Calu3 (cell line): ENCODE measurements at regions not wholly inside any gene's neighbourhood (a gene's known extent, or its start where the extent isn't known, plus 50 kb on each side); places are given as distances from the start of the nearest gene placed in this dataset.

Experiments used
- BruUV-seq: library from RNA; stranded (reverse); fragments of 400-500 nt; replicated peaks from 2 replicates; lab custom pipeline; 2021; lab: Mats Ljungman, UMichigan
- CTCF ChIA-PET: fragments of 300-600 bp; sonication (Branson Sonifier 250); formaldehyde crosslinking; loops from one replicate; lab custom pipeline; 2022; ENCODE audit warnings: antibody characterized with exemption; lab: Charles Lee
- DNase-seq: peaks from one replicate; pipeline ENCODE4 v3.0.0; 2022
- H3K27ac Mint-ChIP-seq: one replicate; pipeline ENCODE4 v1.8.0; 2022; ENCODE audit warnings: mixed read lengths; ENCODE audit not compliant: unreplicated experiment
- H3K27me3 Mint-ChIP-seq: one replicate; pipeline ENCODE4 v1.8.0; 2022; ENCODE audit warnings: mixed read lengths; ENCODE audit not compliant: unreplicated experiment
- H3K36me3 Mint-ChIP-seq: one replicate; pipeline ENCODE4 v1.8.0; 2022; ENCODE audit warnings: mild to moderate bottlenecking, moderate library complexity, mixed read lengths; ENCODE audit not compliant: insufficient read depth, unreplicated experiment
- H3K4me1 Mint-ChIP-seq: one replicate; pipeline ENCODE4 v1.8.0; 2022; ENCODE audit warnings: mild to moderate bottlenecking, low read depth, mixed read lengths; ENCODE audit not compliant: unreplicated experiment
- H3K4me3 Mint-ChIP-seq: one replicate; pipeline ENCODE4 v1.8.0; 2022; ENCODE audit warnings: mild to moderate bottlenecking, low read depth, moderate library complexity, mixed read lengths; ENCODE audit not compliant: unreplicated experiment
- H3K9me3 Mint-ChIP-seq: one replicate; pipeline ENCODE4 v1.8.0; 2022; ENCODE audit warnings: low read depth, mixed read lengths; ENCODE audit not compliant: unreplicated experiment
- intact Hi-C: fragments of 100-400 bp; cut with micrococcal nuclease; formaldehyde crosslinking; loops from one replicate; pipeline ENCODE4 v1.10.0; 2022; ENCODE audit not compliant: unreplicated experiment
- TF ChIP-seq, protein P1 (sequence below): fragments of 200-600 bp; IDR thresholded peaks from one replicate; pipeline ENCODE4 v1.8.0; 2022; ENCODE audit warnings: antibody characterized with exemption; ENCODE audit not compliant: unreplicated experiment

DNA sequence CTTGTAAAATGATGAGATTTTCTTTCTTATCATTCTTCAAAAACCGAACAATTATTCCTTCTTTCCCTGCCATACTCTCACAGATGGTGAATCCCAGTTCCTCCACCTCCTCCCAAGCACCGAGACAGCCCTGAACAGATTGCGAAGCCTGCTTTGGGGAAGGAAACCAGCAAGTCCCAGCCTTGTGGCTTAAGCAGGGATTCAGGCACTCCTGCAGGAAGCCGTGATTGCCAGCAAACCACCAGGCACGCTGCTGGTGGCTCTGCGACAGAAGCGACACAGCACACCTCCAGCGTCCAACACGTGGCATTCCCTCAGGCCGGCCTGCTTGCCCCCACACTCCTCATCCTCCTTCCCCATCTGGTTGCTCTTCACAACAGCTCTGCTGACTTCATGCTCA lies 237.7 kb downstream of the GXYLT1 start:
- H3K9me3 Mint-ChIP-seq, result no peaks in the 10 kb centered on the region
- H3K36me3 Mint-ChIP-seq, result no peaks in the 10 kb centered on the region
- DNase-seq, result no peak
- no peaks in the 10 kb centered on the region for H3K4me1 Mint-ChIP-seq
- H3K27me3 Mint-ChIP-seq, result no peaks in the 10 kb centered on the region
- H3K27ac Mint-ChIP-seq, result no peak overlapping the region
- intact Hi-C loops, result no loop called here
- TF ChIP-seq, protein P1, sequence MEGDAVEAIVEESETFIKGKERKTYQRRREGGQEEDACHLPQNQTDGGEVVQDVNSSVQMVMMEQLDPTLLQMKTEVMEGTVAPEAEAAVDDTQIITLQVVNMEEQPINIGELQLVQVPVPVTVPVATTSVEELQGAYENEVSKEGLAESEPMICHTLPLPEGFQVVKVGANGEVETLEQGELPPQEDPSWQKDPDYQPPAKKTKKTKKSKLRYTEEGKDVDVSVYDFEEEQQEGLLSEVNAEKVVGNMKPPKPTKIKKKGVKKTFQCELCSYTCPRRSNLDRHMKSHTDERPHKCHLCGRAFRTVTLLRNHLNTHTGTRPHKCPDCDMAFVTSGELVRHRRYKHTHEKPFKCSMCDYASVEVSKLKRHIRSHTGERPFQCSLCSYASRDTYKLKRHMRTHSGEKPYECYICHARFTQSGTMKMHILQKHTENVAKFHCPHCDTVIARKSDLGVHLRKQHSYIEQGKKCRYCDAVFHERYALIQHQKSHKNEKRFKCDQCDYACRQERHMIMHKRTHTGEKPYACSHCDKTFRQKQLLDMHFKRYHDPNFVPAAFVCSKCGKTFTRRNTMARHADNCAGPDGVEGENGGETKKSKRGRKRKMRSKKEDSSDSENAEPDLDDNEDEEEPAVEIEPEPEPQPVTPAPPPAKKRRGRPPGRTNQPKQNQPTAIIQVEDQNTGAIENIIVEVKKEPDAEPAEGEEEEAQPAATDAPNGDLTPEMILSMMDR, result no peak
- BruUV-seq, result no TSS peak
- CTCF ChIA-PET, result no interaction called here
- no peak overlapping the region for H3K4me3 Mint-ChIP-seq

DNA sequence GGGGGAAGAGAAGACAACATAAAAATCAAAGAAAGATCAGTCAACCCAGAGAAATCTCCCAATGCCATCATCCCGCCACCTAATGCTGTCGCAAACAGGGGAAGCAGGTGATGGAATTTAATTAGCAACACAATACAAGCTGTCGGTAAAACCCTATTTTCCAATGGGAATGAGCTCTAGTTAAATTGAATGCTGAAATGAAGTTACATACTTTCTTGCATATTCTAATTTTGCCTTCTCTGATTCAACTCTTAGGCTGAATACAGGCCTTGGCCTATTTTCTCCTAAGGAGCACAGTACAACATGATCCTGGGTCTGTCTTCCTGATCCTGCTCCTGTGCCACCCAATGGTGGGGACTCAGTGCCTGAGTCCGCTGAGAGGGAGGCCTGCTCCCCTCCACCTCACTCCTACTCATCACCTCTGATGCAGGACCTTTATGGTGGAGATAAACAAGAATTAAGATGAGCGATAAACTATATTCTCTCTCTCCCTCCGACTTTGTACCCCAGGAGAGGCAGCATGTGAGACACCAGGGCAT lies 238.8 kb downstream of the GXYLT1 start:
- TF ChIP-seq, protein P1, result no peak
- Mint-ChIP-seq H3K36me3 (no peaks in the 10 kb centered on the region), H3K9me3 (no peaks in the 10 kb centered on the region), H3K27me3 (no peaks in the 10 kb centered on the region), H3K4me3 (no peak overlapping the region), H3K4me1 (no peaks in the 10 kb centered on the region), H3K27ac (no peak overlapping the region)
- intact Hi-C loops, result no loop called here
- CTCF ChIA-PET, result no interaction called here
- DNase-seq, result no peak
- BruUV-seq, result no TSS peak

DNA sequence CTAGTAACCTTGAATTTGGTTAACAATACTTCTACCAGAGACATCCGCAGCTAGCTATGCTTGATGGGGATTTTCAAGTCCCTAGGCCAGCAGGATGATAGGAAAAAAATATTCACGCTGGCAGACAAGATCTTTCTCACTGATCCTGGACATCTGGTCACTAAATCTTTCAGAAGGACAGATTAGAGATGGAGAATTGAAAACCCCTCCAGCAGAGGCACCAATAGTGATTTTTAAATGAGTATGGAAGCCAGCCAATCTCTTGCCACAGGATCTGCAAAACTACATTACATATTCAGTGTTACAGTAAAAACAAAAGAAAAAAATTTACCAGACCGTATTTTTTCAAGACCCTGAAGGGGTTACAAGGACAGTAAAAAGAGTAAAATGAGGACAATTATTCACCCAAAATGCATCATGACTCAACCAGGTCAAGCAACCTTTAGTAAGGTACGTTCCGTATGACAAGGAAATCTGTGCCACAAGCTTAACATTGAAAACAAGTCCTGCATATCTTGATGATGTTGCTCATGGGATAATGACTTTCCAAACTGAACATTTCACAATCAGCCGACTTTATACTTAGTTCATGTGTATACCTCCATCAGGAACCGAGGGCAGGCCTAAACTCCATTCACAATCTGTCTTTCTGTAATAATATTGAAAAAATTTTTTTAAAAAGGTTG lies 239.5 kb downstream of the GXYLT1 start:
- no peaks in the 10 kb centered on the region for H3K27me3 Mint-ChIP-seq
- H3K4me1 Mint-ChIP-seq, result no peaks in the 10 kb centered on the region
- no peak for DNase-seq
- CTCF ChIA-PET, result no interaction called here
- no peaks in the 10 kb centered on the region for H3K9me3 Mint-ChIP-seq
- BruUV-seq, result no TSS peak
- H3K27ac Mint-ChIP-seq, result no peak overlapping the region
- intact Hi-C loops, result no loop called here
- H3K4me3 Mint-ChIP-seq, result no peak overlapping the region
- no peaks in the 10 kb centered on the region for H3K36me3 Mint-ChIP-seq
- TF ChIP-seq, protein P1, result no peak

DNA sequence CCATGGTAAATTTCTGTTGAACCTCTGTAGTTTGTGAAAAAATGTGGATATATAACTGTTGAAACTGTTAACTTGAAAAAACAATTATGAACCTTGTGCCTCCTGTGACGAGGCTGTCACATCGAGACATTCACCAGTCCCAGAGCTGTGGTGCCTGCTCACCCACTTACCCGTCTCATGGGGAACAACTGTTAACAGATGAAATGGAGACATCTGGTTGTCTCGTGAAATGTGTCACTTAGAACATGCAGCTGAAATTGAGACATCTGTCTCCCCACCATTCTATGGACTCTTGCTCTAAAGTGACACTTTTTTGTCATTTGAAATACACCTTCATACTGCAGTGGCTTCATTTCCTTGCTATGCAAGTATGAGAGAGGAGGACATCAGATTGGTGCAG lies 240.6 kb downstream of the GXYLT1 start:
- H3K27ac Mint-ChIP-seq, result no peak overlapping the region
- no peaks in the 10 kb centered on the region for H3K36me3 Mint-ChIP-seq
- CTCF ChIA-PET, result no interaction called here
- H3K9me3 Mint-ChIP-seq, result peaks cover 2% of the 10 kb centered on the region
- intact Hi-C loops, result no loop called here
- BruUV-seq, result no TSS peak
- TF ChIP-seq, protein P1, result no peak
- DNase-seq, result no peak
- H3K27me3 Mint-ChIP-seq, result no peaks in the 10 kb centered on the region
- no peak overlapping the region for H3K4me3 Mint-ChIP-seq
- H3K4me1 Mint-ChIP-seq, result no peaks in the 10 kb centered on the region
